ENCODE measurements at regions not wholly inside any gene's neighbourhood (a gene's known extent, or its start where the extent isn't known, plus 50 kb on each side); places are given as distances from the start of the nearest gene placed in this dataset.
"Not testable (repeated sequence)": the region's sequence is repeated elsewhere in the genome, so short reads cannot be mapped to it uniquely, and the experiment has no call there.

- no peak for DNase-seq
Observed at GRCh38 chr5:17365811-17366138, 132.3 kb upstream of the TAF11L2 start.

- DNase-seq, result no peak
Observed at GRCh38 chr5:17367256-17367840, 130.7 kb upstream of the TAF11L2 start.

GRCh38 chr5:17370651-17371050 lies 127.4 kb upstream of the TAF11L2 start:
- no peak for DNase-seq

GRCh38 chr5:17373406-17373805 lies 124.6 kb upstream of the TAF11L2 start:
- no peak for DNase-seq

- no peak for DNase-seq
Observed at GRCh38 chr5:17373814-17374556, 124.0 kb upstream of the TAF11L2 start.

GRCh38 chr5:17374973-17375742 lies 122.9 kb upstream of the TAF11L2 start:
- DNase-seq, result no peak

- DNase-seq, result not testable (repeated sequence)
Observed at GRCh38 chr5:17375886-17376285, 122.1 kb upstream of the TAF11L2 start.

- DNase-seq, result no peak
Observed at GRCh38 chr5:17378346-17378997, 119.6 kb upstream of the TAF11L2 start.

GRCh38 chr5:17379100-17379951 lies 118.7 kb upstream of the TAF11L2 start:
- DNase-seq, result no peak

- no peak for DNase-seq
Observed at GRCh38 chr5:17381932-17382331, 116.1 kb upstream of the TAF11L2 start.

- DNase-seq, result no peak
Observed at GRCh38 chr5:17383526-17383925, 114.5 kb upstream of the TAF11L2 start.

- no peak for DNase-seq
Observed at GRCh38 chr5:17384181-17384580, 113.8 kb upstream of the TAF11L2 start.

- no peak for DNase-seq
Observed at GRCh38 chr5:17388717-17389116, 109.3 kb upstream of the TAF11L2 start.

GRCh38 chr5:17394086-17394485 lies 103.9 kb upstream of the TAF11L2 start:
- DNase-seq, result no peak

GRCh38 chr5:17395106-17395880 lies 102.7 kb upstream of the TAF11L2 start:
- DNase-seq, result no peak

- no peak for DNase-seq
Observed at GRCh38 chr5:17396247-17396646, 101.8 kb upstream of the TAF11L2 start.

GRCh38 chr5:17398431-17398830 lies 99.6 kb upstream of the TAF11L2 start:
- no peak for DNase-seq

- no peak for DNase-seq
Observed at GRCh38 chr5:17398866-17399835, 98.9 kb upstream of the TAF11L2 start.

GRCh38 chr5:17399931-17400330 lies 98.1 kb upstream of the TAF11L2 start:
- DNase-seq, result no peak
